Fibroblast of lung (primary cell): ENCODE measurements at regions not wholly inside any gene's neighbourhood (a gene's known extent, or its start where the extent isn't known, plus 50 kb on each side); places are given as distances from the start of the nearest gene placed in this dataset.

ENCODE experiments used
- EZH2 ChIP-seq: IDR thresholded peaks from 2 replicates; pipeline ENCODE4 v1.5.1; 2012; ENCODE audit warnings: low read length, control low read depth, mild to moderate bottlenecking; ENCODE audit errors: missing control alignments
- TF ChIP-seq, protein P1 (sequence below), 2 donors: IDR thresholded peaks in 1 of 2; conservative IDR thresholded peaks in 1 of 2; 1 replicate in 1 of 2; 2 replicates in 1 of 2; pipeline ENCODE4 v1.5.1; 2011 to 2012; ENCODE audit warnings: low read length in 2 of 2, control low read depth in 1 of 2, inconsistent platforms in 1 of 2, low read depth in 1 of 2, mild to moderate bottlenecking in 1 of 2

DNA sequence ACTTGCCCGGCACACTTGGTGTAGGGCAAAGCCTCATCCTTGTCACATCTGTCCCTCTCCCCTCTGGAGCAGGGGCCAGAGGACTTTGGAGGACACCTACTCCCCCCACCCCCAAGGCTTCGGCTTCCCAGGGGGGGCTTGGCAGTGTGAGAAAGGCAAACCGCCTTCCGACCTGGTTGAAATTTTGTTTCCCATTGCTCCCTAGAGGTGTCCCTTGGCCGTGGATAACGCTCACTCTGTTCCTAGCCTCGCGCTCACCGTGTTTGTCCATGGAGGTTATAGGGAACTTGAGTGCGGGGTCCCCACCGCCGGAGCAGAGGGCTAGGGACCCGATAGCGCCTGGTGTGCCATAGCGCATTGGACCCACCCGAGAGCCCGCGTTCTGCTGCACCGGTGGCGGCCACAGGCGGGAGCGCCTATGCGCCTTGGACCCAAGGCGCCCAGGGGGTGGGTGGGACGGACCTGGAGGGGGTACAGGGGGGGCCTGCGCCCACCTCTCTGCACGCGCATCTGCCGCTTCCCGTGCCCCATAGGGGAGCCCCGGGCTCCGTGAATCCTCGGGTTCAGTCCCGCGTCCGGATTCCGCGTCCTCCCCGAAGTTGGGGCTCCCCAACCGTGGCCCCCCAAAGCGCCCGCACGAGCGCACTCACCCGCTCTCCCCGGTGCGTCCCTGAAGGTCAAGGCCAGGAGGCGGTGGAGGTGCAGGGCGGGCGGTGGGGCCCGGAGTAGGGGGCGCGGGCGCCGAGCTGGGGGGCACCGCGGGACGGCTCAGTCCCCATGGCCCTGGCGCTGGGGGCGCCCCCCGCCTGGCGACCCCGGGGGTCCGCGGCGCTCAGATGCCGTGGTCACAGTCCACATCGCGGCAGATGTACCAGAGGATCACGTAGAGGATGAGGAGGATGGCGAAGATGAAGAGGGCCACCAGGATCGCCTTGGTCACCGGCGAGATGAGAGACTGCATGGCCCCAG is 82.7 kb upstream of the DHRSX start:
- no peak for TF ChIP-seq EZH2
- TF ChIP-seq, protein P1, sequence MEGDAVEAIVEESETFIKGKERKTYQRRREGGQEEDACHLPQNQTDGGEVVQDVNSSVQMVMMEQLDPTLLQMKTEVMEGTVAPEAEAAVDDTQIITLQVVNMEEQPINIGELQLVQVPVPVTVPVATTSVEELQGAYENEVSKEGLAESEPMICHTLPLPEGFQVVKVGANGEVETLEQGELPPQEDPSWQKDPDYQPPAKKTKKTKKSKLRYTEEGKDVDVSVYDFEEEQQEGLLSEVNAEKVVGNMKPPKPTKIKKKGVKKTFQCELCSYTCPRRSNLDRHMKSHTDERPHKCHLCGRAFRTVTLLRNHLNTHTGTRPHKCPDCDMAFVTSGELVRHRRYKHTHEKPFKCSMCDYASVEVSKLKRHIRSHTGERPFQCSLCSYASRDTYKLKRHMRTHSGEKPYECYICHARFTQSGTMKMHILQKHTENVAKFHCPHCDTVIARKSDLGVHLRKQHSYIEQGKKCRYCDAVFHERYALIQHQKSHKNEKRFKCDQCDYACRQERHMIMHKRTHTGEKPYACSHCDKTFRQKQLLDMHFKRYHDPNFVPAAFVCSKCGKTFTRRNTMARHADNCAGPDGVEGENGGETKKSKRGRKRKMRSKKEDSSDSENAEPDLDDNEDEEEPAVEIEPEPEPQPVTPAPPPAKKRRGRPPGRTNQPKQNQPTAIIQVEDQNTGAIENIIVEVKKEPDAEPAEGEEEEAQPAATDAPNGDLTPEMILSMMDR (conservative IDR thresholded peaks at IDR 0.05 in 1 of 2, IDR thresholded peaks at IDR 0.05 in 1 of 2; ENCODE audit: low read depth in 1 of 2, low read length in 2 of 2): no peak
